ENCODE measurements at regions not wholly inside any gene's neighbourhood (a gene's known extent, or its start where the extent isn't known, plus 50 kb on each side); places are given as distances from the start of the nearest gene placed in this dataset.

- no peak for TF ChIP-seq ZSCAN4 (tag by site-specific recombination; IDR thresholded peaks at IDR 0.05)
- no peak for TF ChIP-seq ZBTB21 (tag by site-specific recombination; IDR thresholded peaks at IDR 0.05)
- no peak for TF ChIP-seq ZNF792 (tag by site-specific recombination; IDR thresholded peaks at IDR 0.05)
- TF ChIP-seq OSR2 (tag by site-specific recombination; IDR thresholded peaks at IDR 0.05): no peak
- TF ChIP-seq SP2 (tag by site-specific recombination; IDR thresholded peaks at IDR 0.05): no peak
- no peak for TF ChIP-seq ZNF114 (tag by site-specific recombination; IDR thresholded peaks at IDR 0.05)
- no peak for TF ChIP-seq CTCF (tag by site-specific recombination; IDR thresholded peaks at IDR 0.05)
- no peak for TF ChIP-seq SCRT1 (tag by site-specific recombination; IDR thresholded peaks at IDR 0.05; ENCODE audit: borderline replicate concordance)
These were observed 154.3 kb upstream of the ZNF618 start for GRCh38 chr9:113721856-113722255.
